Activated CD4-positive, alpha-beta T cell treated with anti-CD3 and anti-CD28 coated beads, Interleukin-2, amount 50 U/mL, for 48 hours (primary cell): ENCODE measurements at regions not wholly inside any gene's neighbourhood (a gene's known extent, or its start where the extent isn't known, plus 50 kb on each side); places are given as distances from the start of the nearest gene placed in this dataset.
"Not testable (repeated sequence)": the region's sequence is repeated elsewhere in the genome, so short reads cannot be mapped to it uniquely, and the experiment has no call there.

ENCODE experiments used
- DNase-seq, 2 experiments: peaks; one replicate each; pipeline ENCODE4 v3.0.0-alpha.2; 2020

GRCh38 chr7:45410893-45411292 is 163.3 kb upstream of the ADCY1 start:
- no peak for DNase-seq

- no peak for DNase-seq
Measured at GRCh38 chr7:45413419-45413818, 160.7 kb upstream of the ADCY1 start.

- no peak for DNase-seq
Measured at GRCh38 chr7:45414226-45414625, 159.9 kb upstream of the ADCY1 start.

- DNase-seq, result no peak
Measured at GRCh38 chr7:45415265-45415664, 158.9 kb upstream of the ADCY1 start.

- DNase-seq, result no peak
Measured at GRCh38 chr7:45416846-45417245, 157.3 kb upstream of the ADCY1 start.

- DNase-seq, result no peak
Measured at GRCh38 chr7:45417268-45417667, 156.9 kb upstream of the ADCY1 start.

- no peak for DNase-seq
Measured at GRCh38 chr7:45417735-45418134, 156.4 kb upstream of the ADCY1 start.

- DNase-seq, result no peak
Measured at GRCh38 chr7:45420843-45421495, 153.2 kb upstream of the ADCY1 start.

- no peak for DNase-seq
Measured at GRCh38 chr7:45421806-45422205, 152.4 kb upstream of the ADCY1 start.

GRCh38 chr7:45430397-45430796 is 143.8 kb upstream of the ADCY1 start:
- DNase-seq, result no peak

- DNase-seq, result no peak
Measured at GRCh38 chr7:45434167-45434784, 139.9 kb upstream of the ADCY1 start.

GRCh38 chr7:45435131-45435530 is 139.0 kb upstream of the ADCY1 start:
- no peak for DNase-seq

GRCh38 chr7:45435846-45436245 is 138.3 kb upstream of the ADCY1 start:
- no peak for DNase-seq

GRCh38 chr7:45440776-45441175 is 133.4 kb upstream of the ADCY1 start:
- not testable (repeated sequence) for DNase-seq

- DNase-seq, result no peak
Measured at GRCh38 chr7:45443263-45443662, 130.9 kb upstream of the ADCY1 start.

GRCh38 chr7:45446195-45446944 is 127.8 kb upstream of the ADCY1 start:
- DNase-seq, result no peak

- no peak for DNase-seq
Measured at GRCh38 chr7:45447296-45447695, 126.9 kb upstream of the ADCY1 start.

GRCh38 chr7:45450571-45451204 is 123.5 kb upstream of the ADCY1 start:
- no peak for DNase-seq

- no peak for DNase-seq
Measured at GRCh38 chr7:45451342-45452035, 122.7 kb upstream of the ADCY1 start.

- DNase-seq, result no peak
Measured at GRCh38 chr7:45454771-45455170, 119.4 kb upstream of the ADCY1 start.

- DNase-seq, result no peak
Measured at GRCh38 chr7:45455662-45456061, 118.5 kb upstream of the ADCY1 start.

- no peak for DNase-seq
Measured at GRCh38 chr7:45456105-45456504, 118.1 kb upstream of the ADCY1 start.
